ENCODE measurements at regions not wholly inside any gene's neighbourhood (a gene's known extent, or its start where the extent isn't known, plus 50 kb on each side); places are given as distances from the start of the nearest gene placed in this dataset.

DNA sequence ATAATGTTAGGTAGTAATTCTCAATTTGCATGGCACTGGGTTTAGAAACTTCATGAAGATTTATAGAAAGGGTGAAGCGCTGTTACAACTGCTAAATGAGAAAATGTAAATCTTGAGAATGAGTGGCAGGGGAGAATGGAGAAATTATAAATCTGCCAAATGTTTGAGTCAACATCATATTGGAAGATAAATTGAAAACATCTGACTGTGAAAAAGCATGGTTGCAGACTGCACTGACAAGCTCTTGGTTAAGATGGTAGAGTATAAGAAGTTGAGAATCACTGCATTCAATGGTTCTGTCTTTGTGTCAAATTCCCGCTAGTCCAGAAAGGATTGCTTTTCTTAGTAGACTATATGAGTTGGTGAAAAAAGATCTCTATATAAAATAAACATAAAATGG is 113.3 kb upstream of the DUSP10 start:
- TF ChIP-seq ARNT (IDR thresholded peaks at IDR 0.05) (no peak), ZNF384 (IDR thresholded peaks at IDR 0.05) (no peak), SUZ12 (IDR thresholded peaks at IDR 0.05) (no peak), TARDBP (IDR thresholded peaks at IDR 0.05) (no peak), ELF4 (IDR thresholded peaks at IDR 0.05) (no peak), NFRKB (IDR thresholded peaks at IDR 0.05) (no peak), CTBP1 (IDR thresholded peaks at IDR 0.05; ENCODE audit: borderline replicate concordance) (no peak), HDGF (IDR thresholded peaks at IDR 0.05; ENCODE audit: borderline replicate concordance) (no peak), SP1 (IDR thresholded peaks at IDR 0.05) (no peak), FOXM1 (IDR thresholded peaks at IDR 0.05; ENCODE audit: borderline replicate concordance) (no peak), FOXK2 (IDR thresholded peaks at IDR 0.05) (no peak), LEF1 (IDR thresholded peaks at IDR 0.05; ENCODE audit: borderline replicate concordance) (no peak), L3MBTL2 (conservative IDR thresholded peaks at IDR 0.05) (no peak)
- TF ChIP-seq, protein P1, sequence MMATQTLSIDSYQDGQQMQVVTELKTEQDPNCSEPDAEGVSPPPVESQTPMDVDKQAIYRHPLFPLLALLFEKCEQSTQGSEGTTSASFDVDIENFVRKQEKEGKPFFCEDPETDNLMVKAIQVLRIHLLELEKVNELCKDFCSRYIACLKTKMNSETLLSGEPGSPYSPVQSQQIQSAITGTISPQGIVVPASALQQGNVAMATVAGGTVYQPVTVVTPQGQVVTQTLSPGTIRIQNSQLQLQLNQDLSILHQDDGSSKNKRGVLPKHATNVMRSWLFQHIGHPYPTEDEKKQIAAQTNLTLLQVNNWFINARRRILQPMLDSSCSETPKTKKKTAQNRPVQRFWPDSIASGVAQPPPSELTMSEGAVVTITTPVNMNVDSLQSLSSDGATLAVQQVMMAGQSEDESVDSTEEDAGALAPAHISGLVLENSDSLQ (IDR thresholded peaks at IDR 0.05): no peak
